NCI-H526 (cell line): ENCODE measurements at regions not wholly inside any gene's neighbourhood (a gene's known extent, or its start where the extent isn't known, plus 50 kb on each side); places are given as distances from the start of the nearest gene placed in this dataset.

Experiments
- DNase-seq, 2 experiments: peaks; one replicate each; lab custom pipeline; 2025; lab: John Stamatoyannopoulos, UW

GRCh38 chr7:52482076-52482475 lies 553.4 kb upstream of the POM121L12 start:
- no peak for DNase-seq

- DNase-seq: no peak
Observed at GRCh38 chr7:52481571-52481970, 553.9 kb upstream of the POM121L12 start.

- DNase-seq: no peak
Observed at GRCh38 chr7:52479990-52480389, 555.4 kb upstream of the POM121L12 start.

- no peak for DNase-seq
Observed at GRCh38 chr7:52475001-52475582, 560.3 kb upstream of the POM121L12 start.

- DNase-seq: no peak
Observed at GRCh38 chr7:52473756-52474155, 561.7 kb upstream of the POM121L12 start.

GRCh38 chr7:52472006-52472620 lies 563.3 kb upstream of the POM121L12 start:
- no peak for DNase-seq

- DNase-seq: no peak
Observed at GRCh38 chr7:52465216-52465615, 570.2 kb upstream of the POM121L12 start.

GRCh38 chr7:52463341-52463740 lies 572.1 kb upstream of the POM121L12 start:
- DNase-seq: no peak

- no peak for DNase-seq
Observed at GRCh38 chr7:52462474-52462873, 573.0 kb upstream of the POM121L12 start.

GRCh38 chr7:52455571-52455970 lies 579.9 kb upstream of the POM121L12 start:
- DNase-seq: no peak

- no peak for DNase-seq
Observed at GRCh38 chr7:52450816-52451215, 584.6 kb upstream of the POM121L12 start.

GRCh38 chr7:52447581-52448180 lies 587.8 kb upstream of the POM121L12 start:
- DNase-seq: no peak

GRCh38 chr7:52436278-52436677 lies 599.2 kb upstream of the POM121L12 start:
- no peak for DNase-seq

GRCh38 chr7:52431082-52431815 lies 604.2 kb upstream of the POM121L12 start:
- no peak for DNase-seq

- no peak for DNase-seq
Observed at GRCh38 chr7:52423251-52423650, 612.2 kb upstream of the POM121L12 start.

GRCh38 chr7:52413051-52413450 lies 622.4 kb upstream of the POM121L12 start:
- DNase-seq: no peak

GRCh38 chr7:52410032-52410431 lies 625.4 kb upstream of the POM121L12 start:
- DNase-seq: no peak

- no peak for DNase-seq
Observed at GRCh38 chr7:52406808-52407207, 628.6 kb upstream of the POM121L12 start.

GRCh38 chr7:52382731-52383130 lies 652.7 kb upstream of the POM121L12 start:
- DNase-seq: no peak

GRCh38 chr7:52369922-52370321 lies 665.5 kb upstream of the POM121L12 start:
- DNase-seq: no peak

- DNase-seq: no peak
Observed at GRCh38 chr7:52365349-52365748, 670.1 kb upstream of the POM121L12 start.

- DNase-seq: no peak
Observed at GRCh38 chr7:52362521-52362920, 672.9 kb upstream of the POM121L12 start.

- DNase-seq: no peak
Observed at GRCh38 chr7:52360541-52360940, 674.9 kb upstream of the POM121L12 start.
